ENCODE measurements at regions not wholly inside any gene's neighbourhood (a gene's known extent, or its start where the extent isn't known, plus 50 kb on each side); places are given as distances from the start of the nearest gene placed in this dataset.

- DNase-seq (ENCODE audit: low spot score) = no peak
- H3K27me3 ChIP-seq (replicated peaks; ENCODE audit: insufficient read depth) = no peaks in the 10 kb centered on the region
- intact Hi-C loops (cut with DNase I) = no loop called here
- TF ChIP-seq POLR2A (IDR thresholded peaks at IDR 0.05) (no peak), POLR2AphosphoS5 (IDR thresholded peaks at IDR 0.05) (no peak)
- TF ChIP-seq, protein P1, sequence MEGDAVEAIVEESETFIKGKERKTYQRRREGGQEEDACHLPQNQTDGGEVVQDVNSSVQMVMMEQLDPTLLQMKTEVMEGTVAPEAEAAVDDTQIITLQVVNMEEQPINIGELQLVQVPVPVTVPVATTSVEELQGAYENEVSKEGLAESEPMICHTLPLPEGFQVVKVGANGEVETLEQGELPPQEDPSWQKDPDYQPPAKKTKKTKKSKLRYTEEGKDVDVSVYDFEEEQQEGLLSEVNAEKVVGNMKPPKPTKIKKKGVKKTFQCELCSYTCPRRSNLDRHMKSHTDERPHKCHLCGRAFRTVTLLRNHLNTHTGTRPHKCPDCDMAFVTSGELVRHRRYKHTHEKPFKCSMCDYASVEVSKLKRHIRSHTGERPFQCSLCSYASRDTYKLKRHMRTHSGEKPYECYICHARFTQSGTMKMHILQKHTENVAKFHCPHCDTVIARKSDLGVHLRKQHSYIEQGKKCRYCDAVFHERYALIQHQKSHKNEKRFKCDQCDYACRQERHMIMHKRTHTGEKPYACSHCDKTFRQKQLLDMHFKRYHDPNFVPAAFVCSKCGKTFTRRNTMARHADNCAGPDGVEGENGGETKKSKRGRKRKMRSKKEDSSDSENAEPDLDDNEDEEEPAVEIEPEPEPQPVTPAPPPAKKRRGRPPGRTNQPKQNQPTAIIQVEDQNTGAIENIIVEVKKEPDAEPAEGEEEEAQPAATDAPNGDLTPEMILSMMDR (IDR thresholded peaks at IDR 0.05) = no peak
- no peak overlapping the region for H3K27ac ChIP-seq
- no peak overlapping the region for H3K4me3 ChIP-seq
- 90% methylated on average over 4 of the region's 4 CpGs for WGBS
- H3K4me1 ChIP-seq (replicated peaks) = no peaks in the 10 kb centered on the region
- no peaks in the 10 kb centered on the region for H3K36me3 ChIP-seq
- no peaks in the 10 kb centered on the region for H3K9me3 ChIP-seq
These were observed 107.7 kb upstream of the DTNBP1 start for GRCh38 chr6:15770347-15771143.

DNA sequence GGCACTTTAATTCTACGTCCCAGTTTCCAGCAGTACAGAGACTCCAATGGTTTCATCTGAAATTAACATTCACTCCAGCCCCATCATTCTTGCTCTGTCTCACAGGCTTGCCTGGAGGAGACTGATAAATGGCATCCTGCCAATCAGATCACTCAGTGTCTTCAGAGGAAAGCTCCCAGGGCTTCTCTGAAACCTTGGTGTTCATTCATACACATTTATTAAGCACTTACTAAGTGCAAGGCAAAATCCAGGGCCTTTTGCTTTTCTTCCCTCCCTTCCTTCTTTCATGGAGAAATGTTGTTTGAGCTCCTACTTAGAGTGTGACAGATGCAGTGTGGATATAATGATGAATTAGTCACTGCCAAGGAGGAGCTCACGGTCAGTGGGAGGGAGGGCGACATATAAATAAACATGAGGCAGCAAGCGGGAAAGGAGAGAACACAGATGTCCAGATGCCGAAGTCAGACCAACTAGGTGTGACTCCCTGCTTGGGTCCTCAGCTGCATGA lies 106.7 kb upstream of the DTNBP1 start:
- Histone ChIP-seq H3K9me3 (no peaks in the 10 kb centered on the region), H3K4me1 (replicated peaks) (no peaks in the 10 kb centered on the region), H3K36me3 (no peaks in the 10 kb centered on the region), H3K4me3 (no peak overlapping the region), H3K27me3 (replicated peaks; ENCODE audit: insufficient read depth) (no peaks in the 10 kb centered on the region), H3K27ac (no peak overlapping the region)
- intact Hi-C loops (cut with DNase I) = no loop called here
- TF ChIP-seq, protein P1 (IDR thresholded peaks at IDR 0.05) = no peak
- no peak for TF ChIP-seq POLR2AphosphoS5 (IDR thresholded peaks at IDR 0.05)
- TF ChIP-seq POLR2A (IDR thresholded peaks at IDR 0.05) = no peak
- no peak for DNase-seq (ENCODE audit: low spot score)
- WGBS = 74% methylated on average over 5 of the region's 5 CpGs

GRCh38 chr6:15768999-15769398 lies 106.2 kb upstream of the DTNBP1 start:
- intact Hi-C loops (cut with DNase I) = no loop called here
- no peak overlapping the region for H3K27ac ChIP-seq
- no peaks in the 10 kb centered on the region for H3K27me3 ChIP-seq (replicated peaks; ENCODE audit: insufficient read depth)
- no peak for TF ChIP-seq POLR2A (IDR thresholded peaks at IDR 0.05)
- H3K9me3 ChIP-seq = no peaks in the 10 kb centered on the region
- H3K36me3 ChIP-seq = no peaks in the 10 kb centered on the region
- DNase-seq (ENCODE audit: low spot score) = no peak
- H3K4me1 ChIP-seq (replicated peaks) = no peaks in the 10 kb centered on the region
- H3K4me3 ChIP-seq = no peak overlapping the region
- WGBS = 66% methylated on average over 5 of the region's 5 CpGs

GRCh38 chr6:15763837-15764236 lies 101.0 kb upstream of the DTNBP1 start:
- intact Hi-C loops (cut with DNase I) = no loop called here
- WGBS = 26% methylated on average over 8 of the region's 8 CpGs
- Histone ChIP-seq H3K27me3 (replicated peaks; ENCODE audit: insufficient read depth) (no peaks in the 10 kb centered on the region), H3K9me3 (no peaks in the 10 kb centered on the region), H3K4me3 (no peak overlapping the region), H3K27ac (no peak overlapping the region), H3K36me3 (no peaks in the 10 kb centered on the region), H3K4me1 (replicated peaks) (no peaks in the 10 kb centered on the region)
- no peak for DNase-seq (ENCODE audit: low spot score)
- TF ChIP-seq POLR2A (IDR thresholded peaks at IDR 0.05) (no peak), POLR2AphosphoS5 (IDR thresholded peaks at IDR 0.05) (no peak)
- TF ChIP-seq, protein P1 (IDR thresholded peaks at IDR 0.05) = no peak

- H3K9me3 ChIP-seq = no peaks in the 10 kb centered on the region
- H3K36me3 ChIP-seq = no peaks in the 10 kb centered on the region
- H3K4me1 ChIP-seq (replicated peaks) = no peaks in the 10 kb centered on the region
- no peak overlapping the region for H3K27ac ChIP-seq
- DNase-seq (ENCODE audit: low spot score) = no peak
- H3K27me3 ChIP-seq (replicated peaks; ENCODE audit: insufficient read depth) = no peaks in the 10 kb centered on the region
- TF ChIP-seq POLR2A (IDR thresholded peaks at IDR 0.05) (no peak), POLR2AphosphoS5 (IDR thresholded peaks at IDR 0.05) (no peak)
- TF ChIP-seq, protein P1 (IDR thresholded peaks at IDR 0.05) = no peak
- no peak overlapping the region for H3K4me3 ChIP-seq
- 87% methylated on average over 3 of the region's 3 CpGs for WGBS
- intact Hi-C loops (cut with DNase I) = no loop called here
These were observed 100.5 kb upstream of the DTNBP1 start for GRCh38 chr6:15763364-15763763.

Data from prostate gland (tissue), 2 donors.